Rectal smooth muscle tissue (tissue), 1 donor: ENCODE measurements at regions not wholly inside any gene's neighbourhood (a gene's known extent, or its start where the extent isn't known, plus 50 kb on each side); places are given as distances from the start of the nearest gene placed in this dataset.

Experiments used
- H3K27ac ChIP-seq: one replicate; pipeline ENCODE4 v1.7.0; 2013; ENCODE audit warnings: low read depth, low read length, inconsistent platforms
- H3K27me3 ChIP-seq: one replicate; pipeline ENCODE4 v1.7.0; 2013; ENCODE audit warnings: low read length; ENCODE audit not compliant: control insufficient read depth, insufficient read depth
- H3K36me3 ChIP-seq: one replicate; pipeline ENCODE4 v1.7.0; 2013; ENCODE audit warnings: low read length; ENCODE audit not compliant: control insufficient read depth, insufficient read depth
- H3K4me1 ChIP-seq: one replicate; pipeline ENCODE4 v1.7.0; 2013; ENCODE audit warnings: low read length; ENCODE audit not compliant: control insufficient read depth, insufficient read depth
- H3K4me3 ChIP-seq: one replicate; pipeline ENCODE4 v1.7.0; 2013; ENCODE audit warnings: low read length
- H3K9ac ChIP-seq: one replicate; pipeline ENCODE4 v1.7.0; 2013; ENCODE audit warnings: low read length

DNA sequence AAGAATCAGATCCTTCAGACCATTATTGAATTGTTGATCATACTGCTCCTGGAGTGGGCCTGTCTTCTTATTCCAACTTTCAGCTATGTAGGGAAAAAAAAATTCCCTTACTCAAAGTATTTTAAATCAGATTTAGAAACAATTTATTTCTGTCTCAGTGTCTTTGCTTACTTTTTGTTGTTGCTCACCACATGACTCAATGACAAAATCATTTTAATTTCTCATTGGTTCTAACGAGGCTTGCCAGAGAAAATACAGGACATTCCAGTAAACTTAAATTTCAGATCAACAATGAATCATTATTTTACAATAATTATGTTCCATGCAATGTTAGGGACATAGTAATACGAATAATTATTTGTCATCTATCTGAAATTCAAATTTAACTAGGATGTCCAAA lies 748.5 kb upstream of the CBLB start:
- no peak overlapping the region for H3K4me3 ChIP-seq
- H3K27me3 ChIP-seq: no peaks in the 10 kb centered on the region
- no peaks in the 10 kb centered on the region for H3K36me3 ChIP-seq
- no peaks in the 10 kb centered on the region for H3K4me1 ChIP-seq
- H3K27ac ChIP-seq: no peak overlapping the region
- H3K9ac ChIP-seq: no peak overlapping the region

DNA sequence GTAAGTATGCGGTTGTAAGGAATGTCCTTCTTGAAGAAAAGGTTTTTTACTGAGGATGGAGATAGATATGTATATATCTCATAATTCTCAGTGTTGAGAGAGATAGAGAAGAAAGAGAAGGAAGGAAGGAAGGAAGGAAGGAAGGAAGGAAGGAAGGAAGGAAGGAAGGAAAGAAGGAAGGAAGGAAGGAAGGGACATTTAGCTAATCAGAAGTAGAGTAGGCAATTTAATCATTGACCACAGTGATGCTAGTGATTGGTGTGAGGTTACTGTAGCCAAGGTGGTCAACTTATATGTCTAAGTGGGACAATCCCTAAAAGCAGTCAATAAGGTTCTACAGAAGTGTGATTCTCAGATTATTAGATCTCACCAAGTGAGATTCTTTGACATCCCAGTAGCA lies 751.8 kb upstream of the CBLB start:
- Histone ChIP-seq H3K4me1 (no peaks in the 10 kb centered on the region), H3K4me3 (no peak overlapping the region), H3K27ac (no peak overlapping the region), H3K9ac (no peak overlapping the region), H3K27me3 (no peaks in the 10 kb centered on the region), H3K36me3 (no peaks in the 10 kb centered on the region)

DNA sequence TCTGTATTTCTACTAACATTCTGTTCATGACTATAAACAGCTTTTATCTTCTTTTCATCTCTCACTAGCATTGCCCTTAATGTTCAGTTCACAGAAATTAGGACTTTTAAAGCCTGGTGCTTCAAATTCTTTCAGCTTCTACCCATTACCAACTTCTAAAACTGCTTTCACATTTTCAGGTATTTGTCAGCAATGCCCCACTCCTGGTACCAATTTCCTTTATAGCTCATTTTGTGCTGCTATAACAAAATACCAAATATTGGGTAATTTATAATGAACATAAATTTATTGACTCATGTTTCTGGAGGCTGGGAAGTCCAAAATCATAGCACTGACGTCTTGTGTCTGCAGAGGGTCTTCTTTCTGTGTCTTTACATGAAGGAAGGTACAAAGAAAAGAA lies 753.1 kb upstream of the CCDC54 start:
- Histone ChIP-seq H3K36me3 (no peaks in the 10 kb centered on the region), H3K27ac (no peak overlapping the region), H3K27me3 (no peaks in the 10 kb centered on the region), H3K4me1 (no peaks in the 10 kb centered on the region), H3K9ac (no peak overlapping the region), H3K4me3 (no peak overlapping the region)

DNA sequence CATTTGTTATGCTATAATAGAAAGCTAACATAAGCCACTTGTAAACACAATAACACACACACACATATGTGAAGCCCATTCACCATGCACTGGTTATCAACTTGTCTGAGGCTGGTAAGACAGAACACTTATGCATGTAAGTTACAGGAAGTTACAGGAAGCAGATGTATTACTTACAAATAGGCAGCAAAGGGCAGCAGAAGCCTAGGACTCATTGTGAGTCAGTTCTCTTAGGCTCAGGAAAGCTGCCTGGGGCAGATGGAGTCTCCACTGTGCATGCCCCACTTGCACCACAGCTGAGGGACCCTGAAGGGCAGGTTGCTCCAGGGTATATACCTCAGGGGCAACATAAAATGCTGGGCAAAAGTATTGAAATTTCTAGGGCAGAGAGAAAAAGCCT lies 748.8 kb upstream of the CCDC54 start:
- H3K36me3 ChIP-seq: no peaks in the 10 kb centered on the region
- H3K9ac ChIP-seq: no peak overlapping the region
- no peaks in the 10 kb centered on the region for H3K4me1 ChIP-seq
- no peaks in the 10 kb centered on the region for H3K27me3 ChIP-seq
- H3K4me3 ChIP-seq: no peak overlapping the region
- H3K27ac ChIP-seq: no peak overlapping the region

DNA sequence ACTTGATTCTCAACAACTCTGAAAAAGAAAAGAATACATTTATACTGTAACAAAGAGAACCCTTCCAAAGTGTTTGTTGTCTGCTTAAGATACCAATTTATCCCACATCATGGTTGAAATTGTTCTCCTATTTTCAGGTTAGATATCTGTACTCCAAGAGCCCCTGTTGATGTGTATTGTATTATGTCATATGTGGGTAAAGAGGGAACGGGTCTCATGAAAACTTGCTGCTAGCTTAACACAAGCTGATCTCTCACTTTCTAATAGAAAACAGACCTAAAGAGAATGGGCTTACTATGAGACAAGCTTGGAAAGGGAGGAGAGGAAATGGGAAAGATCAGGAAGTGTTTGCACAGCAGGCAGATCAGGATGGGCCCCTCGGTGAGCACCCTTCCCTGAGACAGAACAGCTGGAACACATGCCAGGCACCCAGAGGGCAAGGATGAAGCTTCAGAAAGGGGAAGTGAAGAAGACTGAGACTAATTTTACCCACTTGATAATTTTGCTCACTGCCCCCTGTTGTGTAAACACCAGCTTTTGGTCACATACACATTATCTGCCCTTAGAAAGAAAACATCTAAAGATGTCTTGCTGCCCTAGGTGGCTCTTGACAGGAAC lies 747.9 kb upstream of the CCDC54 start:
- Histone ChIP-seq H3K4me3 (no peak overlapping the region), H3K27ac (no peak overlapping the region), H3K9ac (no peak overlapping the region), H3K36me3 (no peaks in the 10 kb centered on the region), H3K27me3 (no peaks in the 10 kb centered on the region), H3K4me1 (no peaks in the 10 kb centered on the region)

DNA sequence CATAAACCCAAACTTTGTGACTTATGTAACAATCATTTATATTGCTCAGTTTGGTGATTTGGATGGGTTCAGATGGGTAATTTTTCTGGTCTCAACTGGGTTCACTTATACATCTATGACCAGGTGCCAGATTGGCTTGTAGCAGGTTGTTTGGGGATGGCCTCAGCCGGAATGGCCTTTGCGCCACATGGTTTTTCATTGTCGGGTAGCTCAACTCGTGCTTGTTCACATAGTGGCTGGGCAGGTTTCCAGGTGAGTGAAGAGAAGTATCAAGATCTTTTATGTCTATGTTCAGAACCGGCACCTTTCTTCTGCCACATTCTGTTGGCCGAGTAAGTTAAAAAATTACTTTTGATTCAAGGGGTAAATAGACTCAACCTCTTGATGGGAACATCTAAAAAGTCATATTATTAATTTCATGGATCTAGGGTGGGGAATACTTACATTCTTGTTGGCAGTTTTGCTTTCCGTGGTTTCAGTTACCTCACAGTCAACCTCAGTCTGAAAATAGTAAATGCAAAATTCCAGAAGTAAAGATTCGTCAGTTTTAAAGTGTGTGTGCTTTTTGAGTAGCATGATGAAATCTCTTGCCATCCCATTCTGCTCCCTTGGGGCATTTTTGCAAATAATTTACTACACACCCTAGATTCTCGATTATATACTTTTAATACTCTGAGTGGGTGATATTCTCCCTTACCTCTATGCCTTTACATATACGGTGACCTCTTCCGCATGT lies 745.7 kb upstream of the CCDC54 start:
- Histone ChIP-seq H3K4me1 (no peaks in the 10 kb centered on the region), H3K36me3 (no peaks in the 10 kb centered on the region), H3K27me3 (no peaks in the 10 kb centered on the region), H3K4me3 (no peak overlapping the region), H3K9ac (no peak overlapping the region), H3K27ac (no peak overlapping the region)

DNA sequence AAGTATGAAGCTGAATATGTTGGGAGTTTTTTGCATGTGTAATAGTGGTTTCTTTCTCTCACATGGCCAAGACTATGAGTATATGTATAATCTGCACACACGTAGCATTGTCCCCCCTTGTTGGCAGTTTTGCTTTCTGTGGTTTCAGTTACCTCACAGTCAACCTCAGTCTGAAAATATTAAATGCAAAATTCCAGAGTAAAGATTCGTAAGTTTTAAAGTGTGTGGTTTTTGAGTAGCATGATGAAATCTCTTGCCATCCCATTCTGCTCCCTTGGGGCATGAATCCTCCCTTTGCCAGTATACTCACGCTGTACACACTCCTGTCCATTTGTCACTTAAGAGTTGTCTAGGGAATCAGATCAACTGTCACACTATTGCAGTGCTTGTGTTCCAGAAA lies 742.0 kb upstream of the CCDC54 start:
- Histone ChIP-seq H3K9ac (no peak overlapping the region), H3K4me1 (no peaks in the 10 kb centered on the region)

DNA sequence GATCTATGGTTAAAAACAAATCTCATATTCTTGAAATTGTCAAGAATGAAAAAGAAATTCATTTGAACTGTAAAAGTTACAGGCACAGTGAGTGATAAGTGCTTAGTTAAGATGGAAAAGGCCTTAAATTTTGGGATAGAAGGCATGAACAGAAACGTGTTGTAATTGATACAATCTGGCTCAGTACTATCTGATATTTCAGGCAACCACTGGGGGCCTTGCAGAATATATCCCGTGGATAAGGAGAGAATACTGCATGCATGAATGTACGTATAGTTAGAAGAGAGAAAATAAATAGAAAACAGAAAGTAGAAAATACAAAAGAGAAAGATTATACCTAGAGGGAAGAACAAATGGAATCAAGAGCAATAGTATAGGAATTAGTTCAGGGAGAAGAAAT lies 741.4 kb upstream of the CCDC54 start:
- no peak overlapping the region for H3K27ac ChIP-seq
- H3K4me1 ChIP-seq: no peaks in the 10 kb centered on the region
- no peaks in the 10 kb centered on the region for H3K36me3 ChIP-seq
- H3K4me3 ChIP-seq: no peak overlapping the region
- H3K9ac ChIP-seq: no peak overlapping the region
- no peaks in the 10 kb centered on the region for H3K27me3 ChIP-seq

More for the DNA sequence above, 742.0 kb upstream of the CCDC54 start:
- Histone ChIP-seq H3K4me3 (no peak overlapping the region), H3K36me3 (no peaks in the 10 kb centered on the region), H3K27me3 (no peaks in the 10 kb centered on the region), H3K27ac (no peak overlapping the region)

DNA sequence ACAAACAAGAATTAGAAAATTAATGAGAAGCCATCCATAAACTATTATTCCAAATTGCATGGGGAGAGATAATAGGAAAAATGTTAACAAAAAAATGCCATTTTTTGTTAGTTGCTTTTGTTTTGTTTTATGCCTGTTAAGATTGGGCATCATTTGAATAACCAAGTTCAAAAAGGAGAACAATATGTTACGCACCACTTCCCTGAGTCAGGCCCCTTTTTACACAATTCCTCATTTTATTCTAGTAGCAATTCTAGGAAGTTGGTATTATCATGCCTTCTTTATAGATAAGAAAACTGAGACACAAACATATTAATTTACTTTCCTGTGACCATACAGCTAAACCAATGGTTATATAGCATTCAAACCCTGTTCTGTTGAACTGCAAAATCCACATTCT lies 736.9 kb upstream of the CCDC54 start:
- Histone ChIP-seq H3K9ac (no peak overlapping the region), H3K36me3 (no peaks in the 10 kb centered on the region), H3K27me3 (no peaks in the 10 kb centered on the region), H3K4me1 (no peaks in the 10 kb centered on the region), H3K27ac (no peak overlapping the region), H3K4me3 (no peak overlapping the region)

DNA sequence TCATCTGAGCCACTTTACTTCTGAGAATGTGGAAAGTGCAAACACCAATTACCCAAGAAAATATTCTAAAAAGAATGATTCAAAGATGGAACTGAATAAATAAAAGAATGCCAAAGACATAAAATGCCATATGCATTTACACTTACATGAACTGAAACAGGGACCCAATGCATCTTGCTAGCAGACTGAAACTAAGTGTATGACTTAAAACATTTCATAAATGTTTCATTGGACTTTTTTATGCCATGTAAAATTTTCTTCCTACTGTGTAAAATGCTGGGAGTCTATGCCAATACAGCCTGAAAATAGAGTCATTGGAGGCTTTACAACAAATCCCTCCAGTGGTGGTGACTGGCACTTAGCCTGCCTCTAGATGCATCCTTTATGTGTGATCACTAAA lies 735.1 kb upstream of the CCDC54 start:
- H3K9ac ChIP-seq: no peak overlapping the region
- H3K27me3 ChIP-seq: no peaks in the 10 kb centered on the region
- no peaks in the 10 kb centered on the region for H3K4me1 ChIP-seq
- no peaks in the 10 kb centered on the region for H3K36me3 ChIP-seq
- no peak overlapping the region for H3K27ac ChIP-seq
- H3K4me3 ChIP-seq: no peak overlapping the region

DNA sequence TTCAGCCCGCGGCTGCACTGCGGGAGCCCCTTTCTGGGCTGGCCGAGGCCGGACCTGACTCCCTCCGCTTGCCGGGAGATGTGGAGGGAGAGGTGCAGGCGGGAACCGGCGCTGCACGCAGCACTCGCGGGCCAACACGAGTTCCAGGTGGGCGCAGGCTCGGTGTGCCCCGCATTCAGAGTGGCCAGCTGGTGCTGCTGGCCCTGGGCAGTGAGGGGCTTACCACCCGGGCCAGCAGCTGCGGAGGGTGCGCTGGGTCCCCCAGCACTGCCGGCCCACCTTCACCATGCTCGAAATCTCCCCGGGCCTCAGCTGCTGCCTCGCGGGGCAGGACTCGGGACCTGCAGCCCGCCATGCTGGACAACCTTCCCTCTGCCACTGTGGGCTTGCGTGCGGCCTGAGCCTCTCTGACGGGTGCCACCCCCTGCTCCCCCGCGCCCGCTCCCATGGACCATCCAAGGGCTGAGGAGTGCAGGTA lies 733.5 kb upstream of the CCDC54 start:
- no peak overlapping the region for H3K4me3 ChIP-seq
- no peaks in the 10 kb centered on the region for H3K4me1 ChIP-seq
- no peaks in the 10 kb centered on the region for H3K27me3 ChIP-seq
- H3K36me3 ChIP-seq: no peaks in the 10 kb centered on the region
- H3K9ac ChIP-seq: no peak overlapping the region
- H3K27ac ChIP-seq: no peak overlapping the region

DNA sequence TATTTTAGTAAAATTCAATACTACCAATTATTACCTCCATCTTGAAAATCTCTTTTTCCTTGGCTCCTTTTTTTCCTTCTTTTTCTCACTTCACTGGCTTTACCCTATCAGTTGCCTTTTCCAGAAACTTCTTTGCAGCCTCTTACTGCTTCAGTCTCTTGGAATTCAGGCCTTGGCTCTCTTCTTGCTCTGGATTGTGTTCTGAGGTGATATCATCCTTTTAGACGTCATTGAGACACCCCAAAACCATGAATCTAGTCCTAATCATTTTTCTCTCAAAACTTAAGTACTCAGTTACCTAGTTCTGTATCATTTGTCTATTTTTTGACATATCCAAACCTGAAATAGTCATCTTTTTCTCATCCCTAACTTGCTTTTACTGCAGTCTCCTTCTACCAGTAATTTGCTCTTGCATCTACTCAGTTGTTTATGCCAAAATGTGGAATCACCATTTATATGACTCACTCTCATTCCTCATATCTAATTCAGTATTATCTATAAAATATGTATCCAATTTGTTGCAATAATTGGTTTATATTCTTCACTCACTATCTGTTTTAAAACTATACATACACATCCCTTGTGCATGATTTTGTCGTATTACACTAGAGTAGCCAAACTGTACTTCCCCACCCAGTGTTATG lies 703.2 kb upstream of the CCDC54 start:
- no peak overlapping the region for H3K27ac ChIP-seq
- no peak overlapping the region for H3K9ac ChIP-seq
- H3K27me3 ChIP-seq: no peaks in the 10 kb centered on the region
- no peaks in the 10 kb centered on the region for H3K36me3 ChIP-seq
- no peak overlapping the region for H3K4me3 ChIP-seq
- H3K4me1 ChIP-seq: no peaks in the 10 kb centered on the region

DNA sequence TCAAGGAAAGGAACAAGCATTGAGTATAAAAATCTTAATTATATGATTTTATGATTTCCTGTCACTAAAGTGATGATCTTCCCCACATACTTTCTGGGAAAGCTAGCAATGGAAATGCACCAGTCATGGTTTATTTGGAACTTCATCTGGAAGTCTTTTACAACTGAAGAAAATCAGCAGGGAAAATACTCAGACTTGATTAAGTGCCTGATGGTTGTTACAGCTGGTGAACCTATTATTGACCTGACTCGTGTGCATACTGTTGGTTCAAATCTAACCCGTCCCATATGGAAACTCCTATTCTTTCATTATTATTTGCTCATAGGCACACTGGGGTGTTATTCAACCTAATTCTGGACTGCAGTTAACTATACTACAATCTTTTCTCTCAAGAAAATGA lies 701.8 kb upstream of the CCDC54 start:
- H3K27ac ChIP-seq: no peak overlapping the region
- no peaks in the 10 kb centered on the region for H3K27me3 ChIP-seq

More for the DNA sequence above, 701.8 kb upstream of the CCDC54 start:
- Histone ChIP-seq H3K4me1 (no peaks in the 10 kb centered on the region), H3K36me3 (no peaks in the 10 kb centered on the region), H3K9ac (no peak overlapping the region), H3K4me3 (no peak overlapping the region)
